NCI-H2029 treated with DMSO at 0.1 percent for 48 hours (cell line): ENCODE measurements at regions not wholly inside any gene's neighbourhood (a gene's known extent, or its start where the extent isn't known, plus 50 kb on each side); places are given as distances from the start of the nearest gene placed in this dataset.

ENCODE experiments used
- DNase-seq: peaks from one replicate; lab custom pipeline; 2025; lab: John Stamatoyannopoulos, UW

- no peak for DNase-seq
These were observed 147.1 kb downstream of the CHST1 start for GRCh38 chr11:45518141-45518832.

GRCh38 chr11:45517171-45517770 is 148.2 kb downstream of the CHST1 start:
- no peak for DNase-seq

GRCh38 chr11:45513821-45514340 is 151.5 kb downstream of the CHST1 start:
- DNase-seq: no peak

- DNase-seq: peak; percentile 30
These were observed 152.8 kb downstream of the CHST1 start for GRCh38 chr11:45512471-45513148.

GRCh38 chr11:45511566-45511965 is 153.9 kb downstream of the CHST1 start:
- no peak for DNase-seq

GRCh38 chr11:45507916-45508315 is 157.5 kb downstream of the CHST1 start:
- no peak for DNase-seq

- DNase-seq: no peak
These were observed 162.1 kb downstream of the CHST1 start for GRCh38 chr11:45503311-45503710.

GRCh38 chr11:45502226-45502545 is 163.2 kb downstream of the CHST1 start:
- DNase-seq: no peak

- DNase-seq: no peak
These were observed 163.8 kb downstream of the CHST1 start for GRCh38 chr11:45501392-45502225.

GRCh38 chr11:45500451-45500850 is 165.0 kb downstream of the CHST1 start:
- DNase-seq: no peak

- DNase-seq: no peak
These were observed 170.7 kb downstream of the CHST1 start for GRCh38 chr11:45494738-45495137.

- DNase-seq: peak; percentile 35
These were observed 176.0 kb downstream of the CHST1 start for GRCh38 chr11:45489281-45489905.

- no peak for DNase-seq
These were observed 179.0 kb downstream of the CHST1 start for GRCh38 chr11:45486461-45486860.

GRCh38 chr11:45485070-45485707 is 180.2 kb downstream of the CHST1 start:
- DNase-seq: no peak

- DNase-seq: no peak
These were observed 181.0 kb downstream of the CHST1 start for GRCh38 chr11:45484326-45484883.

GRCh38 chr11:45483416-45483815 is 182.0 kb downstream of the CHST1 start:
- no peak for DNase-seq

- no peak for DNase-seq
These were observed 183.1 kb downstream of the CHST1 start for GRCh38 chr11:45482331-45482730.

- no peak for DNase-seq
These were observed 184.4 kb downstream of the CHST1 start for GRCh38 chr11:45481026-45481425.

GRCh38 chr11:45477588-45477987 is 187.8 kb downstream of the CHST1 start:
- DNase-seq: no peak

- DNase-seq: no peak
These were observed 189.3 kb downstream of the CHST1 start for GRCh38 chr11:45476126-45476525.

- DNase-seq: no peak
These were observed 189.0 kb upstream of the SYT13 start for GRCh38 chr11:45475173-45475572.
